DOHH2 (cell line): ENCODE measurements at regions not wholly inside any gene's neighbourhood (a gene's known extent, or its start where the extent isn't known, plus 50 kb on each side); places are given as distances from the start of the nearest gene placed in this dataset.

Experiments used
- H3F3A ChIP-seq: fragments of 200-600 bp; sonication (generic), shearing (Covaris generic); 2 replicates; pipeline ENCODE4 v1.6.0; 2016; ENCODE audit warnings: antibody characterized with exemption, mild to moderate bottlenecking; ENCODE audit not compliant: control insufficient read depth, insufficient read depth
- H3K27ac ChIP-seq: fragments of 200-600 bp; sonication (generic); 2 replicates; pipeline ENCODE4 v1.5.1; 2014; ENCODE audit warnings: low read depth, mild to moderate bottlenecking, low read length, moderate library complexity
- H3K27me3 ChIP-seq: fragments of 200-600 bp; sonication (generic); 2 replicates; pipeline ENCODE4 v1.6.1; 2014; ENCODE audit warnings: mild to moderate bottlenecking, low read length, mixed read lengths; ENCODE audit not compliant: control insufficient read depth
- H3K36me3 ChIP-seq: fragments of 200-600 bp; sonication (generic); 2 replicates; pipeline ENCODE4 v1.6.1; 2014; ENCODE audit warnings: mild to moderate bottlenecking, low read length, moderate library complexity, mixed read lengths; ENCODE audit not compliant: control insufficient read depth
- H3K4me1 ChIP-seq: fragments of 200-600 bp; sonication (generic); 2 replicates; pipeline ENCODE4 v1.6.1; 2014; ENCODE audit warnings: mild to moderate bottlenecking, low read length, mixed read lengths; ENCODE audit not compliant: control insufficient read depth
- H3K4me2 ChIP-seq: fragments of 200-600 bp; sonication (generic); 2 replicates; pipeline ENCODE4 v1.6.0; 2014; ENCODE audit warnings: mild to moderate bottlenecking, low read length, moderate library complexity
- H3K4me3 ChIP-seq: fragments of 200-600 bp; sonication (generic); 2 replicates; pipeline ENCODE4 v1.5.1; 2014; ENCODE audit warnings: mild to moderate bottlenecking, low read length, mixed read lengths
- H3K79me2 ChIP-seq: fragments of 200-600 bp; sonication (generic); 2 replicates; pipeline ENCODE4 v1.6.1; 2014; ENCODE audit warnings: mild to moderate bottlenecking, low read length, mixed read lengths; ENCODE audit not compliant: control insufficient read depth
- H3K9me2 ChIP-seq: fragments of 200-600 bp; sonication (generic); replicated peaks from 2 replicates; pipeline ENCODE4 v1.6.1; 2014; ENCODE audit warnings: mild to moderate bottlenecking, low read length, mixed read lengths; ENCODE audit not compliant: control insufficient read depth
- H3K9me3 ChIP-seq: fragments of 200-600 bp; sonication (generic); 2 replicates; pipeline ENCODE4 v1.6.1; 2014; ENCODE audit warnings: antibody characterized with exemption, low read length, mixed read lengths; ENCODE audit not compliant: control insufficient read depth, insufficient read depth
- H4K20me1 ChIP-seq: fragments of 200-600 bp; sonication (generic); 2 replicates; pipeline ENCODE4 v1.6.0; 2014; ENCODE audit warnings: low read depth, mild to moderate bottlenecking, antibody characterized with exemption, low read length, moderate library complexity; ENCODE audit not compliant: control insufficient read depth, insufficient read depth
- CTCF ChIP-seq: fragments of 200-600 bp; sonication (generic); IDR thresholded peaks from one replicate; pipeline ENCODE4 v1.5.1; 2014; ENCODE audit warnings: antibody characterized with exemption, mild to moderate bottlenecking, low read depth, low read length; ENCODE audit not compliant: poor library complexity, severe bottlenecking
- EZH2phosphoT487 ChIP-seq: fragments of 200-600 bp; sonication (generic); IDR thresholded peaks from 2 replicates; pipeline ENCODE4 v1.6.1; 2017; ENCODE audit warnings: borderline replicate concordance, mild to moderate bottlenecking, antibody characterized with exemption, low read length, moderate library complexity, mixed read lengths

GRCh38 chr2:104606056-104606455 is 247.9 kb upstream of the POU3F3 start:
- H3K4me1 ChIP-seq = no peaks in the 10 kb centered on the region
- H3K9me2 ChIP-seq = no peaks in the 10 kb centered on the region
- H3K27ac ChIP-seq = no peak overlapping the region
- no peak overlapping the region for H3K4me3 ChIP-seq
- TF ChIP-seq CTCF (no peak), EZH2phosphoT487 (no peak)
- H3K27me3 ChIP-seq = no peaks in the 10 kb centered on the region
- no peaks in the 10 kb centered on the region for H3K79me2 ChIP-seq
- no peaks in the 10 kb centered on the region for H3K36me3 ChIP-seq
- H3F3A ChIP-seq = no peaks in the 10 kb centered on the region
- H4K20me1 ChIP-seq = no peaks in the 10 kb centered on the region
- H3K9me3 ChIP-seq = no peaks in the 10 kb centered on the region
- no peak overlapping the region for H3K4me2 ChIP-seq

- Histone ChIP-seq H3K27me3 (no peaks in the 10 kb centered on the region), H3K9me3 (no peaks in the 10 kb centered on the region), H3K4me2 (no peak overlapping the region), H3F3A (no peaks in the 10 kb centered on the region), H3K36me3 (no peaks in the 10 kb centered on the region), H3K27ac (no peak overlapping the region), H3K4me3 (no peak overlapping the region), H4K20me1 (no peaks in the 10 kb centered on the region), H3K4me1 (no peaks in the 10 kb centered on the region), H3K9me2 (no peaks in the 10 kb centered on the region), H3K79me2 (no peaks in the 10 kb centered on the region)
- TF ChIP-seq CTCF (no peak), EZH2phosphoT487 (no peak)
Measured at GRCh38 chr2:104616856-104617255, 237.1 kb upstream of the POU3F3 start.

GRCh38 chr2:104620801-104621200 is 233.1 kb upstream of the POU3F3 start:
- Histone ChIP-seq H3K36me3 (no peaks in the 10 kb centered on the region), H3K79me2 (no peaks in the 10 kb centered on the region), H3K4me1 (no peaks in the 10 kb centered on the region), H3K27ac (no peak overlapping the region), H3K9me3 (no peaks in the 10 kb centered on the region), H3K4me2 (no peak overlapping the region), H3K27me3 (no peaks in the 10 kb centered on the region), H3F3A (no peaks in the 10 kb centered on the region), H3K9me2 (no peaks in the 10 kb centered on the region), H4K20me1 (no peaks in the 10 kb centered on the region), H3K4me3 (no peak overlapping the region)
- TF ChIP-seq CTCF = no peak
- TF ChIP-seq EZH2phosphoT487 = no peak

GRCh38 chr2:104635608-104636007 is 218.3 kb upstream of the POU3F3 start:
- H3K4me3 ChIP-seq = no peak overlapping the region

More at GRCh38 chr2:104635608-104636007, 218.3 kb upstream of the POU3F3 start:
- Histone ChIP-seq H3K79me2 (no peaks in the 10 kb centered on the region), H3K9me2 (no peaks in the 10 kb centered on the region), H3K27ac (no peak overlapping the region), H3K4me1 (no peaks in the 10 kb centered on the region), H3F3A (no peaks in the 10 kb centered on the region), H4K20me1 (no peaks in the 10 kb centered on the region), H3K9me3 (no peaks in the 10 kb centered on the region), H3K4me2 (no peak overlapping the region), H3K36me3 (no peaks in the 10 kb centered on the region), H3K27me3 (no peaks in the 10 kb centered on the region)
- TF ChIP-seq EZH2phosphoT487 = no peak
- TF ChIP-seq CTCF = no peak
